SK-N-SH (cell line): ENCODE measurements at regions not wholly inside any gene's neighbourhood (a gene's known extent, or its start where the extent isn't known, plus 50 kb on each side); places are given as distances from the start of the nearest gene placed in this dataset.

Experiments
- CTCF ChIA-PET: fragments of 300-600, 350-600 bp; formaldehyde crosslinking; extraction: SDS; loops from one replicate; lab custom pipeline; 2021; lab: Yijun Ruan, JAX
- POLR2A ChIA-PET: fragments of 350-600 bp; sonication (Branson Sonifier 250); formaldehyde crosslinking; extraction: SDS; loops from one replicate; lab custom pipeline; 2020; ENCODE audit warnings: antibody characterized with exemption, inconsistent platforms; lab: Yijun Ruan, JAX
- DNase-seq: peaks from one replicate; pipeline ENCODE4 v3.0.0; 2012
- H2AFZ ChIP-seq: fragments of 200-600 bp; sonication (generic); 2 replicates; pipeline ENCODE4 v1.8.1; 2016; ENCODE audit warnings: antibody characterized with exemption, mild to moderate bottlenecking, low read depth
- H3F3A ChIP-seq: fragments of 200-600 bp; sonication (generic); replicated peaks from 2 replicates; pipeline ENCODE3; 2016; ENCODE audit warnings: antibody characterized with exemption, mild to moderate bottlenecking; ENCODE audit not compliant: insufficient read depth
- H3K27ac ChIP-seq, 2 experiments: fragments of 200-500 bp in 1 of 2; fragments of 200-600 bp in 1 of 2; sonication (Bioruptor generic) in 1 of 2; sonication (generic), shearing (Covaris generic) in 1 of 2; 2 replicates each; pipeline versions ENCODE4 v1.5.1 to v1.6.1; 2014 to 2016; ENCODE audit warnings: low read depth in 2 of 2, inconsistent platforms in 1 of 2, low read length in 1 of 2, mild to moderate bottlenecking in 1 of 2, mixed read lengths in 1 of 2
- H3K27me3 ChIP-seq: fragments of 200-600 bp; sonication (generic), shearing (Covaris generic); 2 replicates; pipeline ENCODE4 v1.6.1; 2016; ENCODE audit warnings: mixed run types; ENCODE audit not compliant: insufficient read depth
- H3K36me3 ChIP-seq, 2 experiments: fragments of 200-500 bp in 1 of 2; fragments of 200-600 bp in 1 of 2; sonication (Bioruptor generic) in 1 of 2; sonication (generic) in 1 of 2; replicated peaks in 1 of 2; 2 replicates each; pipeline versions ENCODE3 to v1.5.1; 2014 to 2016; ENCODE audit warnings: low read length in 1 of 2, mild to moderate bottlenecking in 1 of 2; ENCODE audit not compliant: insufficient read depth in 2 of 2, control insufficient read depth in 1 of 2
- H3K4me1 ChIP-seq, 2 experiments: fragments of 200-500 bp in 1 of 2; fragments of 200-600 bp in 1 of 2; sonication (Bioruptor generic) in 1 of 2; sonication (generic), shearing (Covaris generic) in 1 of 2; 2 replicates each; pipeline versions ENCODE4 v1.5.1 to v1.6.1; 2014 to 2016; ENCODE audit warnings: low read depth in 1 of 2, low read length in 1 of 2, mixed run types in 1 of 2; ENCODE audit not compliant: insufficient read depth in 2 of 2, control insufficient read depth in 1 of 2
- H3K4me2 ChIP-seq: fragments of 200-600 bp; sonication (generic), shearing (Covaris generic); 2 replicates; pipeline ENCODE4 v1.6.1; 2017; ENCODE audit warnings: mixed run types
- H3K4me3 ChIP-seq, 2 experiments: fragments of 200-500 bp in 1 of 2; fragments of 200-600 bp in 1 of 2; sonication (Bioruptor generic) in 1 of 2; sonication (generic), shearing (Covaris generic) in 1 of 2; 2 replicates each; pipeline versions ENCODE4 v1.5.1 to v1.8.1; 2014 to 2016; ENCODE audit warnings: low read depth in 2 of 2, inconsistent platforms in 1 of 2, low read length in 1 of 2, mild to moderate bottlenecking in 1 of 2, mixed read lengths in 1 of 2, moderate library complexity in 1 of 2
- H3K79me2 ChIP-seq: fragments of 200-600 bp; sonication (generic); 2 replicates; pipeline ENCODE4 v1.8.1; 2017; ENCODE audit warnings: mild to moderate bottlenecking; ENCODE audit not compliant: insufficient read depth
- H3K9ac ChIP-seq: fragments of 200-600 bp; sonication (generic); 2 replicates; pipeline ENCODE4 v1.6.1; 2017; ENCODE audit warnings: mixed run types
- H3K9me2 ChIP-seq: fragments of 200-600 bp; sonication (generic); 2 replicates; pipeline ENCODE4 v1.6.1; 2017; ENCODE audit warnings: mixed run types
- H3K9me3 ChIP-seq: fragments of 200-600 bp; sonication (generic); 2 replicates; pipeline ENCODE4 v1.6.1; 2017; ENCODE audit warnings: mixed run types, mild to moderate bottlenecking, moderate library complexity
- H4K20me1 ChIP-seq: fragments of 200-600 bp; sonication (generic); 2 replicates; pipeline ENCODE4 v1.6.1; 2017; ENCODE audit warnings: mild to moderate bottlenecking, mixed run types; ENCODE audit not compliant: insufficient read depth
- CHD2 ChIP-seq: fragments of 150-350 bp; IDR thresholded peaks from 2 replicates; pipeline ENCODE4 v1.6.1; 2018; ENCODE audit warnings: low read length; ENCODE audit not compliant: partially characterized antibody
- ELF1 ChIP-seq: IDR thresholded peaks from 2 replicates; pipeline ENCODE4 v1.4.0; 2012
- EP300 ChIP-seq, 2 experiments: IDR thresholded peaks; 2 replicates each; pipeline versions ENCODE4 v1.4.0 to v1.6.1; 2012; ENCODE audit warnings: borderline replicate concordance in 1 of 2, low read depth in 1 of 2, low read length in 1 of 2
- EZH2phosphoT487 ChIP-seq: fragments of 200-600 bp; sonication (generic); IDR thresholded peaks from 2 replicates; pipeline ENCODE4 v1.6.1; 2017; ENCODE audit warnings: low read depth, mixed run types, mild to moderate bottlenecking, antibody characterized with exemption, moderate library complexity, borderline replicate concordance
- FOSL2 ChIP-seq: IDR thresholded peaks from 2 replicates; pipeline ENCODE4 v1.4.0; 2012; ENCODE audit warnings: low read depth, mild to moderate bottlenecking, moderate library complexity, borderline replicate concordance
- FOXM1 ChIP-seq: IDR thresholded peaks from 2 replicates; pipeline ENCODE4 v1.4.0; 2012; ENCODE audit warnings: low read depth, mild to moderate bottlenecking
- GABPA ChIP-seq: IDR thresholded peaks from 2 replicates; pipeline ENCODE4 v1.4.0; 2012; ENCODE audit warnings: low read depth, mild to moderate bottlenecking
- GATA2 ChIP-seq: sonication (generic); formaldehyde crosslinking; IDR thresholded peaks from 2 replicates; pipeline ENCODE4 v1.5.0; 2020; ENCODE audit warnings: mild to moderate bottlenecking, missing genetic modification reagents
- MXI1 ChIP-seq: IDR thresholded peaks from 2 replicates; pipeline ENCODE4 v1.6.1; 2012; ENCODE audit warnings: mild to moderate bottlenecking, low read depth, low read length, improper control_type of control experiment
- NFIC ChIP-seq: IDR thresholded peaks from 2 replicates; pipeline ENCODE4 v1.4.0; 2012; ENCODE audit warnings: borderline replicate concordance
- NRF1 ChIP-seq: IDR thresholded peaks from 2 replicates; pipeline ENCODE4 v1.6.1; 2012; ENCODE audit warnings: low read depth, mild to moderate bottlenecking, low read length
- RCOR1 ChIP-seq: fragments of 150-350 bp; IDR thresholded peaks from 2 replicates; pipeline ENCODE4 v1.6.1; 2017; ENCODE audit warnings: antibody characterized with exemption, low read length
- RFX5 ChIP-seq: IDR thresholded peaks from 2 replicates; pipeline ENCODE4 v1.6.1; 2012; ENCODE audit warnings: mild to moderate bottlenecking, improper control_type of control experiment, low read length
- RXRA ChIP-seq: IDR thresholded peaks from 2 replicates; pipeline ENCODE4 v1.4.0; 2012; ENCODE audit warnings: low read depth, mild to moderate bottlenecking, borderline replicate concordance
- WGBS: methylation state at CpG from one replicate; pipeline ENCODE4 v1.1.6; 2017; ENCODE audit warnings: low lambda C conversion rate; 5-methylcytosine and 5-hydroxymethylcytosine counted together
- TF ChIP-seq, protein P1 (sequence below): IDR thresholded peaks from 2 replicates; pipeline ENCODE4 v1.4.0; 2012; ENCODE audit warnings: low read depth
- TF ChIP-seq, protein P2 (sequence below): IDR thresholded peaks from 2 replicates; pipeline ENCODE4 v1.4.0; 2012; ENCODE audit warnings: low read depth, borderline replicate concordance
- TF ChIP-seq, protein P3 (sequence below): fragments of 200-600 bp; sonication (generic); IDR thresholded peaks from 2 replicates; pipeline ENCODE4 v1.6.1; 2017; ENCODE audit warnings: antibody characterized with exemption, mild to moderate bottlenecking, moderate library complexity
- TF ChIP-seq, protein P4 (sequence below): fragments of 150-350 bp; IDR thresholded peaks from 2 replicates; pipeline ENCODE4 v1.6.1; 2016; ENCODE audit warnings: mild to moderate bottlenecking, low read depth, low read length
- TF ChIP-seq, protein P5 (sequence below): IDR thresholded peaks from 2 replicates; pipeline ENCODE4 v1.4.0; 2012; ENCODE audit warnings: low read depth, borderline replicate concordance

DNA sequence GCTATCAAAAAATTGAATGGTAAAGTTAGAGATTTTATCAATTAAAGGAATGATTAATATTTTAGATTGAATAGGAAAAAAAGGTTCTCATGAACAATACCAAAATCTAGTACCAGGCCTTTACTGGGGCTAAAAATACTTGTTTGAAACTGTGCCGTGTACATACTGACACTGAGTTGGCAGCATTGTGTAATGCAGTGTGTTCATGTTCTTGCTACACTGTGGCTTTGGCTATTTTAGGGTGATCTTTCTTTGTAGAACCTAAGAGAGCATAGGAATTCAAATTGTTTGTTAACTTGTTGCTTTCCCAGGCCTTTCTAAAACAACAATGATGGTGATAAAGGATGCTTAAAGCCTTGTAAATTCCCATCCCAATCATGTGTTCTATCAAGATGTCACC is 80.9 kb downstream of the KIF4B start:
- DNase-seq: no peak
- no peaks in the 10 kb centered on the region for H4K20me1 ChIP-seq
- no peaks in the 10 kb centered on the region for H3K9me3 ChIP-seq
- H3K4me2 ChIP-seq: no peak overlapping the region
- H3K27me3 ChIP-seq: no peaks in the 10 kb centered on the region
- ChIA-PET CTCF (interaction anchor here (1.6 kb wide), 1 partner anchor 12 kb away, joined by 3 read pairs; no protein-coding TSS in a partner anchor), POLR2A (no interaction called here)
- H3K4me3 ChIP-seq: no peak overlapping the region
- H3F3A ChIP-seq: no peaks in the 10 kb centered on the region
- no peaks in the 10 kb centered on the region for H3K79me2 ChIP-seq
- H2AFZ ChIP-seq: no peak overlapping the region
- H3K9me2 ChIP-seq: no peaks in the 10 kb centered on the region
- no peak overlapping the region for H3K27ac ChIP-seq
- H3K36me3 ChIP-seq: no peaks in the 10 kb centered on the region
- TF ChIP-seq, protein P1, sequence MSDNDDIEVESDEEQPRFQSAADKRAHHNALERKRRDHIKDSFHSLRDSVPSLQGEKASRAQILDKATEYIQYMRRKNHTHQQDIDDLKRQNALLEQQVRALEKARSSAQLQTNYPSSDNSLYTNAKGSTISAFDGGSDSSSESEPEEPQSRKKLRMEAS: no peak
- TF ChIP-seq FOXM1 (no peak), RFX5 (no peak), EZH2phosphoT487 (no peak), RXRA (no peak), GATA2 (CRISPR knock-in tag) (no peak), CHD2 (no peak), EP300 (IDR thresholded peaks at IDR 0.05; ENCODE audit: borderline replicate concordance in 1 of 2, low read depth in 1 of 2, low read length in 1 of 2) (no peak), MXI1 (no peak), ELF1 (no peak), NFIC (no peak), RCOR1 (no peak)
- TF ChIP-seq, protein P2, sequence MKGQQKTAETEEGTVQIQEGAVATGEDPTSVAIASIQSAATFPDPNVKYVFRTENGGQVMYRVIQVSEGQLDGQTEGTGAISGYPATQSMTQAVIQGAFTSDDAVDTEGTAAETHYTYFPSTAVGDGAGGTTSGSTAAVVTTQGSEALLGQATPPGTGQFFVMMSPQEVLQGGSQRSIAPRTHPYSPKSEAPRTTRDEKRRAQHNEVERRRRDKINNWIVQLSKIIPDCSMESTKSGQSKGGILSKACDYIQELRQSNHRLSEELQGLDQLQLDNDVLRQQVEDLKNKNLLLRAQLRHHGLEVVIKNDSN: no peak
- TF ChIP-seq, protein P3, sequence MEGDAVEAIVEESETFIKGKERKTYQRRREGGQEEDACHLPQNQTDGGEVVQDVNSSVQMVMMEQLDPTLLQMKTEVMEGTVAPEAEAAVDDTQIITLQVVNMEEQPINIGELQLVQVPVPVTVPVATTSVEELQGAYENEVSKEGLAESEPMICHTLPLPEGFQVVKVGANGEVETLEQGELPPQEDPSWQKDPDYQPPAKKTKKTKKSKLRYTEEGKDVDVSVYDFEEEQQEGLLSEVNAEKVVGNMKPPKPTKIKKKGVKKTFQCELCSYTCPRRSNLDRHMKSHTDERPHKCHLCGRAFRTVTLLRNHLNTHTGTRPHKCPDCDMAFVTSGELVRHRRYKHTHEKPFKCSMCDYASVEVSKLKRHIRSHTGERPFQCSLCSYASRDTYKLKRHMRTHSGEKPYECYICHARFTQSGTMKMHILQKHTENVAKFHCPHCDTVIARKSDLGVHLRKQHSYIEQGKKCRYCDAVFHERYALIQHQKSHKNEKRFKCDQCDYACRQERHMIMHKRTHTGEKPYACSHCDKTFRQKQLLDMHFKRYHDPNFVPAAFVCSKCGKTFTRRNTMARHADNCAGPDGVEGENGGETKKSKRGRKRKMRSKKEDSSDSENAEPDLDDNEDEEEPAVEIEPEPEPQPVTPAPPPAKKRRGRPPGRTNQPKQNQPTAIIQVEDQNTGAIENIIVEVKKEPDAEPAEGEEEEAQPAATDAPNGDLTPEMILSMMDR: no peak
- TF ChIP-seq, protein P4, sequence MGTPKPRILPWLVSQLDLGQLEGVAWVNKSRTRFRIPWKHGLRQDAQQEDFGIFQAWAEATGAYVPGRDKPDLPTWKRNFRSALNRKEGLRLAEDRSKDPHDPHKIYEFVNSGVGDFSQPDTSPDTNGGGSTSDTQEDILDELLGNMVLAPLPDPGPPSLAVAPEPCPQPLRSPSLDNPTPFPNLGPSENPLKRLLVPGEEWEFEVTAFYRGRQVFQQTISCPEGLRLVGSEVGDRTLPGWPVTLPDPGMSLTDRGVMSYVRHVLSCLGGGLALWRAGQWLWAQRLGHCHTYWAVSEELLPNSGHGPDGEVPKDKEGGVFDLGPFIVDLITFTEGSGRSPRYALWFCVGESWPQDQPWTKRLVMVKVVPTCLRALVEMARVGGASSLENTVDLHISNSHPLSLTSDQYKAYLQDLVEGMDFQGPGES: no peak
- WGBS: 42% methylated on average over 1 of the region's 1 CpG
- H3K4me1 ChIP-seq: peaks cover 0 to 5% of the 10 kb centered on the region in 2 experiments; a peak in 1 of 4 replicates
- H3K9ac ChIP-seq: no peak overlapping the region

DNA sequence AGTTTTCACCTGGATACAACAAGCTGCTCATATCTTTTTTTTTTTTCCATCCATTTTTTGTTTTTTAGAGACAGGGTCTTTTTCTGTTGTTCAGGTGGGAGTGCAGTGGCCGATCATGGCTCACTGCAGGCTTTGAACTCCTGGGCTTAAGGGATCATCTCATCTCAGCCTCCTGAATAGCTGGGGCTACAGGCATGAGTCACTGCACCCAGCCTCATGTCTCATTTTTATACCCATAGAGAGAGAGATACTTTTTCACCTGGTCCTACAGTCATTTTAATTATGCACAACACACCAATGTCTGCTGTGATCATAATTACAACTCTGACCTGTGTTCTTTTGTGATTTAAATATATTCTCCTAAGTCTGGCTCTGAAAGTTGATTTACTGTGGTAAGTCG is 84.4 kb downstream of the KIF4B start:
- CTCF ChIA-PET: no interaction called here
- H4K20me1 ChIP-seq: no peaks in the 10 kb centered on the region
- POLR2A ChIA-PET: no interaction called here
- no peaks in the 10 kb centered on the region for H3K79me2 ChIP-seq
- H3K27ac ChIP-seq: no peak overlapping the region
- H3F3A ChIP-seq: no peaks in the 10 kb centered on the region
- H2AFZ ChIP-seq: no peak overlapping the region
- H3K9me2 ChIP-seq: no peaks in the 10 kb centered on the region
- DNase-seq: no peak
- no peak overlapping the region for H3K4me3 ChIP-seq
- no peaks in the 10 kb centered on the region for H3K36me3 ChIP-seq
- no peaks in the 10 kb centered on the region for H3K27me3 ChIP-seq
- WGBS: 42% methylated on average over 2 of the region's 2 CpGs
- no peaks in the 10 kb centered on the region for H3K9me3 ChIP-seq
- H3K4me2 ChIP-seq: no peak overlapping the region
- peaks cover 0 to 5% of the 10 kb centered on the region in 2 experiments; a peak in 2 of 4 replicates for H3K4me1 ChIP-seq
- no peak overlapping the region for H3K9ac ChIP-seq
- TF ChIP-seq FOSL2: no peak
- TF ChIP-seq NRF1: no peak
- TF ChIP-seq GABPA: no peak
- no peak for TF ChIP-seq GATA2 (CRISPR knock-in tag)
- TF ChIP-seq RXRA: no peak
- TF ChIP-seq, protein P5, sequence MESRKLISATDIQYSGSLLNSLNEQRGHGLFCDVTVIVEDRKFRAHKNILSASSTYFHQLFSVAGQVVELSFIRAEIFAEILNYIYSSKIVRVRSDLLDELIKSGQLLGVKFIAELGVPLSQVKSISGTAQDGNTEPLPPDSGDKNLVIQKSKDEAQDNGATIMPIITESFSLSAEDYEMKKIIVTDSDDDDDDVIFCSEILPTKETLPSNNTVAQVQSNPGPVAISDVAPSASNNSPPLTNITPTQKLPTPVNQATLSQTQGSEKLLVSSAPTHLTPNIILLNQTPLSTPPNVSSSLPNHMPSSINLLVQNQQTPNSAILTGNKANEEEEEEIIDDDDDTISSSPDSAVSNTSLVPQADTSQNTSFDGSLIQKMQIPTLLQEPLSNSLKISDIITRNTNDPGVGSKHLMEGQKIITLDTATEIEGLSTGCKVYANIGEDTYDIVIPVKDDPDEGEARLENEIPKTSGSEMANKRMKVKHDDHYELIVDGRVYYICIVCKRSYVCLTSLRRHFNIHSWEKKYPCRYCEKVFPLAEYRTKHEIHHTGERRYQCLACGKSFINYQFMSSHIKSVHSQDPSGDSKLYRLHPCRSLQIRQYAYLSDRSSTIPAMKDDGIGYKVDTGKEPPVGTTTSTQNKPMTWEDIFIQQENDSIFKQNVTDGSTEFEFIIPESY: no peak
- no peak for TF ChIP-seq ELF1
- TF ChIP-seq, protein P3: no peak
- TF ChIP-seq MXI1: no peak
- no peak for TF ChIP-seq RFX5
- no peak for TF ChIP-seq CHD2
- no peak for TF ChIP-seq FOXM1
